GM13977 (cell line): ENCODE measurements at regions not wholly inside any gene's neighbourhood (a gene's known extent, or its start where the extent isn't known, plus 50 kb on each side); places are given as distances from the start of the nearest gene placed in this dataset.

ENCODE experiments used
- DNase-seq: peaks from one replicate; pipeline ENCODE4 v3.0.0; 2012; ENCODE audit warnings: low spot score
- CTCF ChIP-seq: IDR thresholded peaks from 2 replicates; pipeline ENCODE4 v1.5.1; 2012; ENCODE audit warnings: mild to moderate bottlenecking, control low read depth; ENCODE audit not compliant: insufficient read depth; ENCODE audit errors: extremely low read depth, missing control alignments
- in situ Hi-C: fragments of 300-500 bp; cut with MboI; formaldehyde crosslinking; loops from one replicate; pipeline ENCODE4 v1.12.0; 2022; ENCODE audit warnings: low sequenced_read_pairs, low pct_unique_long_range_greater_than_20kb, mixed read lengths, inconsistent platforms; ENCODE audit not compliant: unreplicated experiment

GRCh38 chr5:40360685-40361084 is 319.0 kb upstream of the PTGER4 start:
- DNase-seq, result no peak
- in situ Hi-C loops, result no loop called here
- no peak for TF ChIP-seq CTCF

- in situ Hi-C loops, result no loop called here
- DNase-seq, result no peak
- TF ChIP-seq CTCF, result no peak
These were observed 319.9 kb upstream of the PTGER4 start for GRCh38 chr5:40359832-40360231.

DNA sequence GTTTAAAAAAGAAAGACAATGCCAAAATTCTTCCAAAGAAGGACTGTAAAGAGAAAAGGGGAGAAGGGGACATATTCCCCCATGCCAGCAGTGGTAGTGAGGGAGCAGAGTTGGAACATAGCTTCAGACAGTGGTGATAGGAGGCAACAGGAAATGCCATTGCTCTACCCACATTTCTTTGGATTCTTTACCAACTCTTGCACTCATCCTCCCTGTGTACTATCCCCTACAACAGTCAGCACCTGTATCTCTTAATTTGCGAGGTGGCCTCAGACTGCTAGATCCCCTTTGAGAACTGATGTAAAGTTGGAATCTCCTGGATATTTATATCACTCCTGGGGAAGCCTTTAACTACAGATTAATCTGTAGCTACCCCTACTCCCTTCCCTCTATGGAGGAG is 320.6 kb upstream of the PTGER4 start:
- no peak for TF ChIP-seq CTCF
- in situ Hi-C loops, result no loop called here
- no peak for DNase-seq

- DNase-seq, result no peak
- in situ Hi-C loops, result no loop called here
- no peak for TF ChIP-seq CTCF
These were observed 323.5 kb upstream of the PTGER4 start for GRCh38 chr5:40356248-40356647.

GRCh38 chr5:40355846-40356245 is 323.9 kb upstream of the PTGER4 start:
- in situ Hi-C loops, result no loop called here
- TF ChIP-seq CTCF, result no peak
- no peak for DNase-seq

GRCh38 chr5:40355181-40355580 is 324.5 kb upstream of the PTGER4 start:
- in situ Hi-C loops, result no loop called here
- TF ChIP-seq CTCF, result no peak
- no peak for DNase-seq

DNA sequence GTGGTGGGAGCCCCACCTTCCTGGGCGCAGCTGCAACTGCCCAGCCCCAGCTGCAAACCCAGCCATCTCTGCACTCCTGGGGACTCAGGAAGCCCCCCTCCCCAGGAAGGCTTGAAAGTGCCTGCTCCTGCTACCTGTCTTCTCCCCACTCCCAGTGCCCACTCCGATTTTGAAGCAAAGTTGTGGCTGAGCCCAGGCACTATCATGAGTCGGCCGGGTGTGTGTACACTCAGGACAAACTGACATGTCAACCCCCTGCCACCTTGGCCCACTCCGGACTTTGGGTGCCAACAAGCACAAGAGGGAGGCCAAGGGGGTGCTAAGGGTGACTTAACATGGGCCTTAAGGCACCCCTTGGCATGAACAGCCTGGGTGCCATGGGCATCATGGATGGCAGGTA is 325.5 kb upstream of the PTGER4 start:
- in situ Hi-C loops, result no loop called here
- DNase-seq, result no peak
- TF ChIP-seq CTCF, result no peak
